ENCODE measurements at regions not wholly inside any gene's neighbourhood (a gene's known extent, or its start where the extent isn't known, plus 50 kb on each side); places are given as distances from the start of the nearest gene placed in this dataset.

DNA sequence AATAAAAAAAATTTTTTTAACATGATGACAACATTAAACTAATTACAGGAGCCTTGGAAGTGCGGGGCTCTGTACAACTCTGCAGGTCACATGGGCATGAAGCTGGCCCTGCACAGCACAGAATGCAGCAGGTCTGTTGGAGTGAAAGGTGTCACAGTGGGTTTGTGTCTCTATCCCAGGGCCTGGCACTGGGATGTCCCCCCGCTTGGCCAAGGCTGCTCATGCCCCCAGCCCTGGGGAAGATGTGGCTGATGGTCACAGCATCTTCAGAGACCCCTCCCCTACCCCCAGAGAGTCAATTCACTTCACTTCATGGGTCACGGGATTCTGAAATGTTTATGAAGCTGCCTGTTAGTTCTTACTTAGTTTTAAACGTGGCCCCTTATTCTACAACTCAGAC lies 95.9 kb upstream of the TAF1B start:
- Histone ChIP-seq H3K4me2 (ENCODE audit: low read length) (no peak overlapping the region), H3K4me3 (ENCODE audit: low read length) (no peak overlapping the region), H3K4me1 (ENCODE audit: control insufficient read depth, low read depth, low read length) (no peaks in the 10 kb centered on the region), H4K8ac (ENCODE audit: low read depth, low read length) (no peak overlapping the region), H2AK5ac (ENCODE audit: low read length) (no peak overlapping the region), H3K27me3 (ENCODE audit: insufficient read depth, low read length, poor library complexity) (no peaks in the 10 kb centered on the region), H2BK15ac (replicated peaks; ENCODE audit: low read depth) (no peak overlapping the region), H3K9ac (ENCODE audit: low read length) (no peak overlapping the region), H3K18ac (ENCODE audit: low read length) (no peak overlapping the region), H3K27ac (ENCODE audit: low read depth, low read length) (no peak overlapping the region), H3K56ac (ENCODE audit: low read length) (no peak overlapping the region), H2BK120ac (ENCODE audit: low read depth, low read length) (no peak overlapping the region), H3K79me2 (ENCODE audit: control insufficient read depth, insufficient read depth, low read length) (no peaks in the 10 kb centered on the region), H4K5ac (ENCODE audit: low read length) (no peak overlapping the region), H2BK5ac (ENCODE audit: low read length) (no peak overlapping the region), H3K79me1 (ENCODE audit: low read length) (no peaks in the 10 kb centered on the region), H3K23ac (ENCODE audit: low read length) (no peak overlapping the region), H3K36me3 (ENCODE audit: control insufficient read depth, insufficient read depth, low read length) (no peaks in the 10 kb centered on the region), H3K4ac (ENCODE audit: low read depth, low read length) (no peak overlapping the region)
- no peak for DNase-seq
- no CpG with 5 or more reads among the region's 4 CpGs for WGBS (ENCODE audit: extremely low coverage, insufficient coverage, low lambda C conversion rate)

DNA sequence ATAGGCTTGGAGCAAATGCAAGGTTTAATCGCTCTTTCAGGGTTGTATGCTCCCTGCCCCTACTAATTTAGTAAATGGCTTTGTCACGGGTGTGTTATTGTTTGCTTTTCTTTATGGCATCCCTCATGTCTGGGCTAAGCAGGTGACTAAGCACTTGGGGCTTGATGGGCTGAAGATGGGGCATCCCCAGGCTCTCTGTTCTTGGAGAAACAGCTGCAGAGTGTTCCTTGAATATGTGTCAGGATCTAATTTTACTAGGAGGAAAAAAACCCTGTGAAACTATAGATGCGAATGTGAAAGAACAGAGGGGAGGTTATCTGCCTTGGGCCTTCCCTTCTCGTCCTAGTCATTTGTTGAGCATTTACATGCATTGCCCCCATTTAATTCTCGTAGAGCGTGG lies 94.7 kb upstream of the TAF1B start:
- no peak overlapping the region for H2AK5ac ChIP-seq (ENCODE audit: low read length)
- no peak overlapping the region for H3K4ac ChIP-seq (ENCODE audit: low read depth, low read length)
- H3K27me3 ChIP-seq (ENCODE audit: insufficient read depth, low read length, poor library complexity) = no peaks in the 10 kb centered on the region
- H3K4me1 ChIP-seq (ENCODE audit: control insufficient read depth, low read depth, low read length) = no peaks in the 10 kb centered on the region
- no peak overlapping the region for H3K18ac ChIP-seq (ENCODE audit: low read length)
- H4K5ac ChIP-seq (ENCODE audit: low read length) = no peak overlapping the region
- no peak overlapping the region for H3K23ac ChIP-seq (ENCODE audit: low read length)
- no peak overlapping the region for H2BK120ac ChIP-seq (ENCODE audit: low read depth, low read length)
- H3K56ac ChIP-seq (ENCODE audit: low read length) = no peak overlapping the region
- no peak overlapping the region for H3K4me2 ChIP-seq (ENCODE audit: low read length)
- H3K36me3 ChIP-seq (ENCODE audit: control insufficient read depth, insufficient read depth, low read length) = no peaks in the 10 kb centered on the region
- no CpG with 5 or more reads among the region's 6 CpGs for WGBS (ENCODE audit: extremely low coverage, insufficient coverage, low lambda C conversion rate)
- no peak overlapping the region for H4K8ac ChIP-seq (ENCODE audit: low read depth, low read length)
- H2BK5ac ChIP-seq (ENCODE audit: low read length) = no peak overlapping the region
- no peak for DNase-seq
- no peak overlapping the region for H3K27ac ChIP-seq (ENCODE audit: low read depth, low read length)
- no peak overlapping the region for H3K9ac ChIP-seq (ENCODE audit: low read length)
- H3K79me1 ChIP-seq (ENCODE audit: low read length) = no peaks in the 10 kb centered on the region
- H2BK15ac ChIP-seq (replicated peaks; ENCODE audit: low read depth) = no peak overlapping the region
- no peak overlapping the region for H3K4me3 ChIP-seq (ENCODE audit: low read length)
- H3K79me2 ChIP-seq (ENCODE audit: control insufficient read depth, insufficient read depth, low read length) = no peaks in the 10 kb centered on the region

DNA sequence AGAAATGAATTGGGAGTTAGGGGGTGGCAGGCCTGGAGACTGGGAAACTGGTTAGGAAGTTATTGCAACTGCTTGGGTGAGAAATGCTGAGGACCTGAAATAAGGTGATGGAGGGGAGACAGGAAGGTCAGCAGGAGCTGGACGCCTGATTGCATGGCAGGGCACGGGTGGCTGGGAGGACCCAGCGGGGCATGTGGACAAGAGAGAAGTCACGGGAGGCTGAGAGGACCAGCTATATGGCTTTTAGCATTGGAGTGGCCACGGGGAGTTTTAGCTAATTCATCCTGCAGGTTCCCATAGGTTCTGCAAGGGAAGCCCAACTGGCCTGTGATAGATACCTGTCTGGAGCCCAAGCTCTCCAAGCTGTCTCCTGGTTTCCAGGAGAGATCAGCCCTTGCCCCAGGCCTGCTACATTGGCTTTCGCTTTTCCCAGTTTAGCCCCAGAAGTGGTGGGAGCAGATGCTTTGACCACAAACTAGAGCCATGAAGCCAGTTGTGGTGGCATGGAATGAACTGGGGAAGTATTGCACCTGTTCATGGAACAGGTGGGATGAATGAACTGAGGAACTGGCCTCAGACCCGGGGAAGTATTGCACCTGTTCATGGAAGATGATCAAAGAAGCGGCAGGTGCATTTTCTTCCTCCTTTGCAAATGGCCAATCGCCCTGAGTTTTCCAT lies 93.6 kb upstream of the TAF1B start:
- H2BK15ac ChIP-seq (replicated peaks; ENCODE audit: low read depth) = no peak overlapping the region
- no peak overlapping the region for H3K18ac ChIP-seq (ENCODE audit: low read length)
- H3K9ac ChIP-seq (ENCODE audit: low read length) = no peak overlapping the region
- DNase-seq = no peak
- H3K79me2 ChIP-seq (ENCODE audit: control insufficient read depth, insufficient read depth, low read length) = no peaks in the 10 kb centered on the region
- WGBS (ENCODE audit: extremely low coverage, insufficient coverage, low lambda C conversion rate) = no CpG with 5 or more reads among the region's 9 CpGs
- H3K79me1 ChIP-seq (ENCODE audit: low read length) = no peaks in the 10 kb centered on the region
- no peaks in the 10 kb centered on the region for H3K27me3 ChIP-seq (ENCODE audit: insufficient read depth, low read length, poor library complexity)
- H3K4me2 ChIP-seq (ENCODE audit: low read length) = no peak overlapping the region
- no peak overlapping the region for H2BK120ac ChIP-seq (ENCODE audit: low read depth, low read length)
- no peak overlapping the region for H2BK5ac ChIP-seq (ENCODE audit: low read length)
- H3K56ac ChIP-seq (ENCODE audit: low read length) = no peak overlapping the region
- no peak overlapping the region for H2AK5ac ChIP-seq (ENCODE audit: low read length)
- H3K4me3 ChIP-seq (ENCODE audit: low read length) = no peak overlapping the region
- no peak overlapping the region for H3K4ac ChIP-seq (ENCODE audit: low read depth, low read length)
- no peak overlapping the region for H3K27ac ChIP-seq (ENCODE audit: low read depth, low read length)
- no peaks in the 10 kb centered on the region for H3K4me1 ChIP-seq (ENCODE audit: control insufficient read depth, low read depth, low read length)
- no peaks in the 10 kb centered on the region for H3K36me3 ChIP-seq (ENCODE audit: control insufficient read depth, insufficient read depth, low read length)
- no peak overlapping the region for H4K5ac ChIP-seq (ENCODE audit: low read length)
- no peak overlapping the region for H3K23ac ChIP-seq (ENCODE audit: low read length)
- H4K8ac ChIP-seq (ENCODE audit: low read depth, low read length) = no peak overlapping the region

DNA sequence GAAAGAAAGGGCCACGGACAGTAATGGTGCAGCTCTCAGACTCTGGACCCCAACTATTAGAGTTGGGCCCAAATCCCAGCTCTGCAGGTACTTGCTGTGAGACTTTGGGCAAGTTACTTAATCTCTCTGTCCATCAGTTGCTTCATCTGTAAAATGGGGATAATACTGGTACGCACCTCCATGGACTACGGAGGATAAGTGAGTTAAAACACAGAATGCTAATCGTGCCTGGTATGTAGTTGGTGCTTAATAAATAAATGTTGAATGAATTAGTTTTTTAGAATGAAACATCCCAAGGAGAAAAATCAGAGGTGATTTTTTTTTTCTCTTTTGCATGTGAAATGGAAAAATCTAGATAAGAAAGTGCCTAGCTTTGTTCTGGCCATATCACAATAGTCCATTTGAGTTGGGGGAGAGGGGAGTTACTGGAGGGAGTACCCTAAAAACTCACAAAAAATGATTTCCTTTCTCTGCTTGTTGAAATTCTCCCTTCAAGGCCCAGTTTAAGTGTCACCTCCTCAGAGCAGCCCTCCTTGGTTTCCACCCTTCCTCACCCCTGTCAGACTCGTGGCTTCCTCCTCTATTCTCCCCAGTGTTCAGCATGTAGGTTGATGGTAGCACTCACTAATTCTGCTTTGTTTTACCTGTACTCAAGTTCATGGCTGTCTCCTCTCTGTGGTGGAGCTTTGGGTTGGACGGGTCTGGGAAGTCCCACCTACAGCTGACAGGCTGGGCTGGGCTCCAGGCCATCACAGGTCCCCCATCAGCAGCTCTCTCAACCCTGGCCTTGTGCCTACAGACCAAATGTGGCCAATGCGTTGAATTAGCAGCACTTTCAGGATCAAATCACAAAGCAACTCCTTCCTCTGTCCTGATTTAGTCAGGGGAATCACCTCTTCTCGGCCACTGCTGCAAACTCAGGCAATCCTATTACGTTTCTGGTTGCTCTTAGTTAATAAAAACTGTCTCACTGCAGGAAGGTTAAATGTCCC lies 92.8 kb upstream of the TAF1B start:
- DNase-seq = no peak

DNA sequence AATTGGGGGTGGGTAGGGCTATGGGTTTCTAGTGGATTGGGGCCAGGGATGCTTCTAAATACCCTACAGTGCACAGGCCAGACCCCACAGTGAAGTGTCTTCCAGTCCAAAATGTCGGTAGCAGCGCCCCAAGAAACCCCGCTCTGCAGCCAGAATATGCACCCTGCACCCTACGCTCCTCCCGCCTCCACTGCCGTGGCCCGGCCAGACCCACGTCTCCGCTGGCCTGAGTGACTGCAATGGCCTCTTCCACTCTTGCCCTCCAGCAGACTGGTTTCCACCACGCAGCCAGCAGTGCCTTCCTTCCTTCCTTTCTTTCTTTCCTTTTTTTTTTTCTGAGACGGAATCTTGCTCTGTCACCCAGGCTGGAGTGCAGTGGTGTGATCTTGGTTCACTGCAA lies 91.4 kb upstream of the TAF1B start:
- Histone ChIP-seq H2BK120ac (ENCODE audit: low read depth, low read length) (no peak overlapping the region), H3K79me1 (ENCODE audit: low read length) (no peaks in the 10 kb centered on the region)
- WGBS (ENCODE audit: extremely low coverage, insufficient coverage, low lambda C conversion rate) = no CpG with 5 or more reads among the region's 11 CpGs

More for the DNA sequence above, 92.8 kb upstream of the TAF1B start:
- no peak overlapping the region for H3K4me2 ChIP-seq (ENCODE audit: low read length)
- H3K4me3 ChIP-seq (ENCODE audit: low read length) = no peak overlapping the region
- H3K56ac ChIP-seq (ENCODE audit: low read length) = no peak overlapping the region
- H3K9ac ChIP-seq (ENCODE audit: low read length) = no peak overlapping the region
- no peak overlapping the region for H2BK15ac ChIP-seq (replicated peaks; ENCODE audit: low read depth)
- peak overlapping the region; percentile 92 for H3K23ac ChIP-seq (ENCODE audit: low read length)
- H3K79me2 ChIP-seq (ENCODE audit: control insufficient read depth, insufficient read depth, low read length) = no peaks in the 10 kb centered on the region
- H3K4me1 ChIP-seq (ENCODE audit: control insufficient read depth, low read depth, low read length) = no peaks in the 10 kb centered on the region
- no peak overlapping the region for H2AK5ac ChIP-seq (ENCODE audit: low read length)
- H3K27ac ChIP-seq (ENCODE audit: low read depth, low read length) = no peak overlapping the region
- no peaks in the 10 kb centered on the region for H3K36me3 ChIP-seq (ENCODE audit: control insufficient read depth, insufficient read depth, low read length)
- H4K8ac ChIP-seq (ENCODE audit: low read depth, low read length) = no peak overlapping the region
- H3K18ac ChIP-seq (ENCODE audit: low read length) = no peak overlapping the region
- H3K27me3 ChIP-seq (ENCODE audit: insufficient read depth, low read length, poor library complexity) = no peaks in the 10 kb centered on the region
- no CpG with 5 or more reads among the region's 9 CpGs for WGBS (ENCODE audit: extremely low coverage, insufficient coverage, low lambda C conversion rate)
- no peaks in the 10 kb centered on the region for H3K79me1 ChIP-seq (ENCODE audit: low read length)
- no peak overlapping the region for H2BK120ac ChIP-seq (ENCODE audit: low read depth, low read length)
- no peak overlapping the region for H4K5ac ChIP-seq (ENCODE audit: low read length)
- no peak overlapping the region for H3K4ac ChIP-seq (ENCODE audit: low read depth, low read length)
- H2BK5ac ChIP-seq (ENCODE audit: low read length) = no peak overlapping the region

More for the DNA sequence above, 91.4 kb upstream of the TAF1B start:
- H3K4me3 ChIP-seq (ENCODE audit: low read length) = no peak overlapping the region
- no peaks in the 10 kb centered on the region for H3K4me1 ChIP-seq (ENCODE audit: control insufficient read depth, low read depth, low read length)
- no peak overlapping the region for H3K18ac ChIP-seq (ENCODE audit: low read length)
- no peak overlapping the region for H3K4me2 ChIP-seq (ENCODE audit: low read length)
- H4K5ac ChIP-seq (ENCODE audit: low read length) = no peak overlapping the region
- H3K4ac ChIP-seq (ENCODE audit: low read depth, low read length) = no peak overlapping the region
- no peaks in the 10 kb centered on the region for H3K27me3 ChIP-seq (ENCODE audit: insufficient read depth, low read length, poor library complexity)
- no peak overlapping the region for H3K56ac ChIP-seq (ENCODE audit: low read length)
- no peak overlapping the region for H2BK5ac ChIP-seq (ENCODE audit: low read length)
- no peaks in the 10 kb centered on the region for H3K36me3 ChIP-seq (ENCODE audit: control insufficient read depth, insufficient read depth, low read length)
- no peak overlapping the region for H3K27ac ChIP-seq (ENCODE audit: low read depth, low read length)
- H2AK5ac ChIP-seq (ENCODE audit: low read length) = no peak overlapping the region
- no peaks in the 10 kb centered on the region for H3K79me2 ChIP-seq (ENCODE audit: control insufficient read depth, insufficient read depth, low read length)
- DNase-seq = no peak
- H2BK15ac ChIP-seq (replicated peaks; ENCODE audit: low read depth) = no peak overlapping the region
- H3K23ac ChIP-seq (ENCODE audit: low read length) = no peak overlapping the region
- no peak overlapping the region for H3K9ac ChIP-seq (ENCODE audit: low read length)
- H4K8ac ChIP-seq (ENCODE audit: low read depth, low read length) = no peak overlapping the region

Data from mesendoderm (in vitro differentiated cells).